Right lobe of liver (tissue), 6 donors: ENCODE measurements at regions not wholly inside any gene's neighbourhood (a gene's known extent, or its start where the extent isn't known, plus 50 kb on each side); places are given as distances from the start of the nearest gene placed in this dataset.

ENCODE experiments used
- ATAC-seq, 4 donors: fragments of 200-7000 bp; cut with Tn5 transposase; one replicate each; pipeline ENCODE4 v1.9.1; 2020; ENCODE audit warnings: mild to moderate bottlenecking in 4 of 4, moderate library complexity in 4 of 4
- DNase-seq, 3 donors: peaks; one replicate each; pipeline ENCODE4 v3.0.0-alpha.2; 2020
- H3K27ac ChIP-seq, 3 donors: fragments of 200-600 bp; one replicate each; pipeline ENCODE4 v1.8.0; 2022
- H3K27me3 ChIP-seq, 2 donors: fragments of 200-600 bp; one replicate each; pipeline ENCODE4 v1.8.0; 2022
- H3K36me3 ChIP-seq, 4 donors: fragments of 200-600 bp; sonication (generic) in 1 of 4; one replicate each; pipeline versions ENCODE4 v1.5.1 to v1.8.0; 2017 to 2022; ENCODE audit warnings: control low read depth in 1 of 4
- H3K4me1 ChIP-seq, 4 donors: fragments of 200-600 bp; sonication (generic) in 1 of 4; one replicate each; pipeline versions ENCODE4 v1.5.1 to v1.8.0; 2017 to 2022; ENCODE audit warnings: control low read depth in 1 of 4
- H3K4me3 ChIP-seq, 3 donors: fragments of 200-600 bp; one replicate each; pipeline ENCODE4 v1.8.0; 2022
- H3K9me3 ChIP-seq, 4 donors: fragments of 200-600 bp; sonication (generic) in 1 of 4; one replicate each; pipeline versions ENCODE4 v1.5.1 to v1.8.0; 2017 to 2022; ENCODE audit warnings: control low read depth in 1 of 4
- CTCF ChIP-seq, 4 donors: fragments of 200-600 bp in 3 of 4; fragments of 450-650 bp in 1 of 4; IDR thresholded peaks; one replicate each; pipeline versions ENCODE4 v1.5.1 to v1.8.0; 2016 to 2022; ENCODE audit warnings: antibody characterized with exemption in 4 of 4, mild to moderate bottlenecking in 2 of 4
- POLR2A ChIP-seq: fragments of 450-650 bp; IDR thresholded peaks from one replicate; pipeline ENCODE4 v1.6.1; 2017; ENCODE audit warnings: antibody characterized with exemption, mild to moderate bottlenecking
- WGBS: methylation state at CpG from one replicate; pipeline ENCODE4 v1.1.6; 2018; ENCODE audit warnings: low coverage, low lambda C conversion rate; ENCODE audit not compliant: insufficient coverage; ENCODE audit errors: missing lambda C conversion rate; 5-methylcytosine and 5-hydroxymethylcytosine counted together
- intact Hi-C, 2 donors: fragments of 100-400 bp; cut with DNase I; formaldehyde crosslinking; loops; one replicate each; pipeline versions ENCODE4 v1.11.2 to v1.14.1; 2022
- donor health status: DM: no; HTN: yes; CAD: no.
- donor health status: DM: no; HTN: no; CAD: no.
- donor health status: DM: no; HTN: no; CAD: no.
- donor health status: DM: no; HTN: yes; CAD: no.
- donor health status: DM: no; HTN: yes; CAD: no.

DNA sequence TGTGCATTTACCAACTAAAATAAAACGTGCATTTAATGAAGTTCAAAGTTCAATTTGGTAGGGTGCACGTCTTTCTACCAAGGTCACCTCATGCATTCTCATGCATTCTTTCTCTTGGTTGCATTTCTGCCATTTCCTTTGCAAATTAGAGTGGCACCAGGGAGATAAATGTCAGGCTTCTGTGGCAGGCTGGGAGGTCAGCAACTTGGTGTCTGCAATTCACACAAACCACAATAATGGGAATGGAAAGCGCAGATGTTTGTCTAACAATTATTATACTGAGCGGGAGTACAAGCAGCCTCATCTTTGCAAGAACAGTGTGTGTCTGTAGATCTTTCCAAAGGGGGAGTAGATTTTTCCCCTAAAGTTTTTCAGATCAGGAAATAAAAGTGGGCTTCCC, 411.7 kb downstream of the DMRT2 start:
- DNase-seq (no peak), ATAC-seq (no peak)
- 55% methylated on average over 4 of the region's 4 CpGs for WGBS
- intact Hi-C loops, result no loop called here
- H3K27ac ChIP-seq, result no peak overlapping the region
- no peaks in the 10 kb centered on the region for H3K36me3 ChIP-seq
- no peaks in the 10 kb centered on the region for H3K27me3 ChIP-seq
- H3K4me3 ChIP-seq, result no peak overlapping the region
- TF ChIP-seq POLR2A (no peak), CTCF (IDR thresholded peaks at IDR 0.05) (no peak)
- no peaks in the 10 kb centered on the region for H3K9me3 ChIP-seq
- H3K4me1 ChIP-seq, result no peaks in the 10 kb centered on the region

DNA sequence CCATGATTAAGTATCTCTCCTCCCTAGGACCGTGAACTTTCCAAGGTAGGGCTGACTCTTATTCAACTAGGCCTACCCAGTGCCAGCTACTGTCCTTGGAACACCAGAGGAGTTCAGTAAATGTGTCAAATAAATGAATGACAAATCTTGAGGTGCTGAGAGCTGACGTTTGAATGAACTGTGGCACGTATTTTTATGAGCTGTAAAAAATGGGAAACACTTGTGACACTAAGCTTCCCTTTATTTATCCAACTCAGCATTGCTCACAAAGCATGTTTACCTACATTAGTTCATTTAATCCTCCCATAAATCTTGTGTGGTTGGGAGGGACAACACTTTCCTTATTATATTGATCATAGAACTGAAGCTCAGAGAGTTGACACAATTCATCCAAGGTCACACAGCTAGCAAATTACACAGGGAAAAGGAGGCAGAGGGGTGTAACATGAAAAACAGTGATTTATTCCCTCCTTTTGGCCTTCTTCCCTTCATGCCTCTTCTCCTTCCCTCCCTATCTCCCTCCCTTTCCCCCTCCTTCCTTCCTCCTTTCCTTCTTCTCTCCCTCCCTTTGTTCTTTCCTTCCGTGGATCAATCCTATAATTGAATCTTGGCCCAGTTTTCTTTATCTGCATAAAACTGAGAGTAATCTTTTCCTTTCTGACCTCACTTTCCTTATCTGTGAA, 412.6 kb downstream of the DMRT2 start:
- intact Hi-C loops, result no loop called here
- no peaks in the 10 kb centered on the region for H3K4me1 ChIP-seq
- H3K36me3 ChIP-seq, result no peaks in the 10 kb centered on the region
- ATAC-seq (no peak), DNase-seq (no peak)
- TF ChIP-seq POLR2A, result no peak
- TF ChIP-seq CTCF (IDR thresholded peaks at IDR 0.05), result no peak
- no peaks in the 10 kb centered on the region for H3K9me3 ChIP-seq
- no peak overlapping the region for H3K4me3 ChIP-seq
- no peak overlapping the region for H3K27ac ChIP-seq
- no peaks in the 10 kb centered on the region for H3K27me3 ChIP-seq
- WGBS, result 63% methylated on average over 4 of the region's 4 CpGs

DNA sequence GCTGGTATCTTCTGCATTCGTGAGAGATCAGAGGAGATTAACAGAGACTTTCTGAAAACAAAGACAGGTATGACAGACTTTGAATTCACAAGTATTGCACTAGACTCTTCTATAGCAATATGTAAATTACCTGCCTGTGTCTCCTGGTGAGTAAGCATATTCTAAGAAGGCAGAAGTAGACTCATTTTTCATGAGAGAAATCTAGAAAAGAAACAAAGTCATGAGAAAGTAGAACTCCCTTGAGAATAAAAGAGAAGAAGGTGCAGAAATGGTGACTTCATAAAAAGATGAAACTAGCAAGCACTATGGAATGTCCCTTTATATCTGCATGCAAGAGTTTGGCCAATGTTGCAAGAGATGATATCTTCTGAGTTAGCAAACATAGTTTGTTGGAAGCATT, 419.8 kb downstream of the DMRT2 start:
- ATAC-seq (no peak), DNase-seq (no peak)
- TF ChIP-seq POLR2A, result no peak
- TF ChIP-seq CTCF (IDR thresholded peaks at IDR 0.05), result no peak
- no peak overlapping the region for H3K27ac ChIP-seq
- intact Hi-C loops, result no loop called here
- no peaks in the 10 kb centered on the region for H3K4me1 ChIP-seq
- WGBS, result 23% methylated on average over 1 of the region's 1 CpG
- H3K4me3 ChIP-seq, result no peak overlapping the region
- H3K36me3 ChIP-seq, result no peaks in the 10 kb centered on the region
- H3K9me3 ChIP-seq, result no peaks in the 10 kb centered on the region
- H3K27me3 ChIP-seq, result no peaks in the 10 kb centered on the region

- Histone ChIP-seq H3K9me3 (no peaks in the 10 kb centered on the region), H3K4me3 (no peak overlapping the region), H3K27ac (no peak overlapping the region), H3K27me3 (no peaks in the 10 kb centered on the region), H3K4me1 (no peaks in the 10 kb centered on the region), H3K36me3 (no peaks in the 10 kb centered on the region)
- DNase-seq (no peak), ATAC-seq (no peak)
- WGBS, result 35% methylated on average over 3 of the region's 3 CpGs
- TF ChIP-seq POLR2A, result no peak
- TF ChIP-seq CTCF (IDR thresholded peaks at IDR 0.05), result no peak
- intact Hi-C loops, result no loop called here
Measured at GRCh38 chr9:1473956-1474634, 423.9 kb downstream of the DMRT2 start.
